ENCODE measurements at regions not wholly inside any gene's neighbourhood (a gene's known extent, or its start where the extent isn't known, plus 50 kb on each side); places are given as distances from the start of the nearest gene placed in this dataset.

DNA sequence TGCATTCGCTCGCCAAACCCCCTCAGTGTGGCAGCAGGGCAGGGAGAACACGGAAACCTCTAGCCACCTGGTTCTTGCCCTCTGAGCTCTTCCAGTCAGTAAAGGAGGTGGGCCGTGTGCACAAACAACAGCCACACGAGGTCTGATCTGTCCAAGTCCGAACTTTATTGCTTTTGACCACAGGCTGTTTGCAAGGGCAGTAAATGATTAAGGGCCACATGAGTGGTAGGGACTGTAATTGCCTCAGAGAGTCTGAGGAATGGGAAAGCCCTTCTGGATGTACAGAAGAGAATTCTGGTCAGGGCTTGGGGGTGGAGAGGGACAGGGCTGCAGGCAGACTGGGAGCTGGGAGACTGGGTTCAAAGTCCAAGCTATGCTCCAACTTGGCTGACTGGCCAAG lies 75.7 kb upstream of the LHX1 start:
- TF ChIP-seq EZH2 (IDR thresholded peaks at IDR 0.05; ENCODE audit: low read depth, unreplicated experiment) (no peak), JUNB (IDR thresholded peaks at IDR 0.05; ENCODE audit: unreplicated experiment) (no peak), POLR2AphosphoS5 (IDR thresholded peaks at IDR 0.05; ENCODE audit: low read depth) (no peak), NANOG (IDR thresholded peaks at IDR 0.05; ENCODE audit: borderline replicate concordance) (no peak), STAT1 (IDR thresholded peaks at IDR 0.05; ENCODE audit: unreplicated experiment) (no peak), ETS1 (IDR thresholded peaks at IDR 0.05) (no peak), EZH2phosphoT487 (IDR thresholded peaks at IDR 0.05; ENCODE audit: unreplicated experiment) (no peak), ZNF114 (CRISPR knock-in tag; IDR thresholded peaks at IDR 0.05) (no peak), CREB1 (CRISPR knock-in tag; IDR thresholded peaks at IDR 0.05; ENCODE audit: low read depth) (no peak), ZNF331 (CRISPR knock-in tag; IDR thresholded peaks at IDR 0.05; ENCODE audit: low read depth) (no peak), ZNF462 (CRISPR knock-in tag; IDR thresholded peaks at IDR 0.05) (no peak)
- TF ChIP-seq, protein P1, sequence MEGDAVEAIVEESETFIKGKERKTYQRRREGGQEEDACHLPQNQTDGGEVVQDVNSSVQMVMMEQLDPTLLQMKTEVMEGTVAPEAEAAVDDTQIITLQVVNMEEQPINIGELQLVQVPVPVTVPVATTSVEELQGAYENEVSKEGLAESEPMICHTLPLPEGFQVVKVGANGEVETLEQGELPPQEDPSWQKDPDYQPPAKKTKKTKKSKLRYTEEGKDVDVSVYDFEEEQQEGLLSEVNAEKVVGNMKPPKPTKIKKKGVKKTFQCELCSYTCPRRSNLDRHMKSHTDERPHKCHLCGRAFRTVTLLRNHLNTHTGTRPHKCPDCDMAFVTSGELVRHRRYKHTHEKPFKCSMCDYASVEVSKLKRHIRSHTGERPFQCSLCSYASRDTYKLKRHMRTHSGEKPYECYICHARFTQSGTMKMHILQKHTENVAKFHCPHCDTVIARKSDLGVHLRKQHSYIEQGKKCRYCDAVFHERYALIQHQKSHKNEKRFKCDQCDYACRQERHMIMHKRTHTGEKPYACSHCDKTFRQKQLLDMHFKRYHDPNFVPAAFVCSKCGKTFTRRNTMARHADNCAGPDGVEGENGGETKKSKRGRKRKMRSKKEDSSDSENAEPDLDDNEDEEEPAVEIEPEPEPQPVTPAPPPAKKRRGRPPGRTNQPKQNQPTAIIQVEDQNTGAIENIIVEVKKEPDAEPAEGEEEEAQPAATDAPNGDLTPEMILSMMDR (conservative IDR thresholded peaks at IDR 0.05; ENCODE audit: low read depth in 2 of 2) = no peak
- TF ChIP-seq, protein P2, sequence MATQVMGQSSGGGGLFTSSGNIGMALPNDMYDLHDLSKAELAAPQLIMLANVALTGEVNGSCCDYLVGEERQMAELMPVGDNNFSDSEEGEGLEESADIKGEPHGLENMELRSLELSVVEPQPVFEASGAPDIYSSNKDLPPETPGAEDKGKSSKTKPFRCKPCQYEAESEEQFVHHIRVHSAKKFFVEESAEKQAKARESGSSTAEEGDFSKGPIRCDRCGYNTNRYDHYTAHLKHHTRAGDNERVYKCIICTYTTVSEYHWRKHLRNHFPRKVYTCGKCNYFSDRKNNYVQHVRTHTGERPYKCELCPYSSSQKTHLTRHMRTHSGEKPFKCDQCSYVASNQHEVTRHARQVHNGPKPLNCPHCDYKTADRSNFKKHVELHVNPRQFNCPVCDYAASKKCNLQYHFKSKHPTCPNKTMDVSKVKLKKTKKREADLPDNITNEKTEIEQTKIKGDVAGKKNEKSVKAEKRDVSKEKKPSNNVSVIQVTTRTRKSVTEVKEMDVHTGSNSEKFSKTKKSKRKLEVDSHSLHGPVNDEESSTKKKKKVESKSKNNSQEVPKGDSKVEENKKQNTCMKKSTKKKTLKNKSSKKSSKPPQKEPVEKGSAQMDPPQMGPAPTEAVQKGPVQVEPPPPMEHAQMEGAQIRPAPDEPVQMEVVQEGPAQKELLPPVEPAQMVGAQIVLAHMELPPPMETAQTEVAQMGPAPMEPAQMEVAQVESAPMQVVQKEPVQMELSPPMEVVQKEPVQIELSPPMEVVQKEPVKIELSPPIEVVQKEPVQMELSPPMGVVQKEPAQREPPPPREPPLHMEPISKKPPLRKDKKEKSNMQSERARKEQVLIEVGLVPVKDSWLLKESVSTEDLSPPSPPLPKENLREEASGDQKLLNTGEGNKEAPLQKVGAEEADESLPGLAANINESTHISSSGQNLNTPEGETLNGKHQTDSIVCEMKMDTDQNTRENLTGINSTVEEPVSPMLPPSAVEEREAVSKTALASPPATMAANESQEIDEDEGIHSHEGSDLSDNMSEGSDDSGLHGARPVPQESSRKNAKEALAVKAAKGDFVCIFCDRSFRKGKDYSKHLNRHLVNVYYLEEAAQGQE (IDR thresholded peaks at IDR 0.05; ENCODE audit: unreplicated experiment) = no peak

Measured in GM23338 (cell line).